HepG2 (cell line): ENCODE measurements at regions not wholly inside any gene's neighbourhood (a gene's known extent, or its start where the extent isn't known, plus 50 kb on each side); places are given as distances from the start of the nearest gene placed in this dataset.
A peak's percentile ranks its signal among the peaks of the same experiment; 100 is the strongest.

Experiments used
- ARID5B ChIP-seq: IDR thresholded peaks from 2 replicates; pipeline ENCODE4 v1.4.0; 2020; ENCODE audit warnings: mild to moderate bottlenecking, missing genetic modification reagents
- ASH2L ChIP-seq: fragments of 300-600, 200-600 bp; sonication (generic); IDR thresholded peaks from 2 replicates; pipeline ENCODE4 v1.7.0; 2017; ENCODE audit warnings: low read depth, mild to moderate bottlenecking, moderate library complexity, mixed read lengths, low read length; ENCODE audit not compliant: insufficient read length
- CBX2 ChIP-seq, 2 experiments: fragments of 200-600 bp in 1 of 2; sonication (generic); formaldehyde crosslinking in 1 of 2; IDR thresholded peaks; 2 replicates each; pipeline versions ENCODE4 v1.7.0 to v1.8.1; 2018 to 2022; ENCODE audit warnings: low read depth in 2 of 2, low read length in 1 of 2, mild to moderate bottlenecking in 1 of 2, missing genetic modification reagents in 1 of 2
- ERF ChIP-seq: IDR thresholded peaks from 2 replicates; pipeline ENCODE4 v1.6.1; 2018; ENCODE audit warnings: missing biosample characterization, missing genetic modification reagents
- FOXO1 ChIP-seq: sonication (generic); formaldehyde crosslinking; IDR thresholded peaks from 2 replicates; pipeline ENCODE4 v1.4.0; 2020; ENCODE audit warnings: missing genetic modification reagents
- GABPA ChIP-seq, 2 experiments: IDR thresholded peaks; 2 replicates each; pipeline ENCODE4 v1.6.1; 2011 to 2016; ENCODE audit warnings: low read depth in 2 of 2, low read length in 1 of 2, missing biosample characterization in 1 of 2, missing genetic modification characterization in 1 of 2
- MIER3 ChIP-seq: IDR thresholded peaks from 2 replicates; pipeline ENCODE4 v1.6.1; 2016; ENCODE audit warnings: missing compliant biosample characterization, borderline replicate concordance
- RBAK ChIP-seq: sonication (generic); formaldehyde crosslinking; IDR thresholded peaks from 2 replicates; pipeline ENCODE4 v1.5.1; 2020; ENCODE audit warnings: mild to moderate bottlenecking, missing genetic modification reagents
- RFXANK ChIP-seq: IDR thresholded peaks from 2 replicates; pipeline ENCODE4 v1.6.1; 2016
- SNRNP70 ChIP-seq: fragments of 200-400 bp; formaldehyde crosslinking; IDR thresholded peaks from 2 replicates; pipeline ENCODE4 v1.6.1; 2017; ENCODE audit warnings: mild to moderate bottlenecking, low read depth, low read length, moderate library complexity
- SSRP1 ChIP-seq: IDR thresholded peaks from 2 replicates; pipeline ENCODE4 v1.6.1; 2016; ENCODE audit warnings: control low read depth
- TCF7 ChIP-seq: sonication (generic); IDR thresholded peaks from 2 replicates; pipeline ENCODE4 v1.6.1; 2016; ENCODE audit warnings: antibody characterized with exemption, low read depth
- ZFP36L1 ChIP-seq: sonication (generic); formaldehyde crosslinking; IDR thresholded peaks from 2 replicates; pipeline ENCODE4 v1.8.0; 2022; ENCODE audit warnings: mild to moderate bottlenecking, missing genetic modification reagents, moderate library complexity
- ZNF501 ChIP-seq: sonication (generic); formaldehyde crosslinking; IDR thresholded peaks from 2 replicates; pipeline ENCODE4 v1.5.1; 2020; ENCODE audit warnings: mild to moderate bottlenecking, moderate library complexity, missing genetic modification reagents
- ZNF543 ChIP-seq: sonication (generic); formaldehyde crosslinking; IDR thresholded peaks from 2 replicates; pipeline ENCODE4 v1.4.0; 2020; ENCODE audit warnings: mild to moderate bottlenecking, missing genetic modification reagents
- ZNF598 ChIP-seq: sonication (generic); formaldehyde crosslinking; IDR thresholded peaks from 2 replicates; pipeline ENCODE4 v1.5.1; 2020; ENCODE audit warnings: mild to moderate bottlenecking, missing genetic modification reagents, borderline replicate concordance
- ZNF709 ChIP-seq: sonication (generic); formaldehyde crosslinking; IDR thresholded peaks from 2 replicates; pipeline ENCODE4 v1.5.0; 2020; ENCODE audit warnings: mild to moderate bottlenecking, missing genetic modification reagents
- TF ChIP-seq, protein P1 (sequence below): sonication (generic); formaldehyde crosslinking; IDR thresholded peaks from 2 replicates; pipeline ENCODE4 v1.8.0; 2023; ENCODE audit warnings: mild to moderate bottlenecking, missing genetic modification reagents
- TF ChIP-seq, protein P2 (sequence below): sonication (generic); formaldehyde crosslinking; conservative IDR thresholded peaks from 2 replicates; pipeline ENCODE4 v1.4.0; 2020; ENCODE audit warnings: missing genetic modification reagents
- TF ChIP-seq, protein P3 (sequence below): sonication (generic); formaldehyde crosslinking; IDR thresholded peaks from 2 replicates; pipeline ENCODE4 v1.5.1; 2020; ENCODE audit warnings: mild to moderate bottlenecking, missing genetic modification reagents

DNA sequence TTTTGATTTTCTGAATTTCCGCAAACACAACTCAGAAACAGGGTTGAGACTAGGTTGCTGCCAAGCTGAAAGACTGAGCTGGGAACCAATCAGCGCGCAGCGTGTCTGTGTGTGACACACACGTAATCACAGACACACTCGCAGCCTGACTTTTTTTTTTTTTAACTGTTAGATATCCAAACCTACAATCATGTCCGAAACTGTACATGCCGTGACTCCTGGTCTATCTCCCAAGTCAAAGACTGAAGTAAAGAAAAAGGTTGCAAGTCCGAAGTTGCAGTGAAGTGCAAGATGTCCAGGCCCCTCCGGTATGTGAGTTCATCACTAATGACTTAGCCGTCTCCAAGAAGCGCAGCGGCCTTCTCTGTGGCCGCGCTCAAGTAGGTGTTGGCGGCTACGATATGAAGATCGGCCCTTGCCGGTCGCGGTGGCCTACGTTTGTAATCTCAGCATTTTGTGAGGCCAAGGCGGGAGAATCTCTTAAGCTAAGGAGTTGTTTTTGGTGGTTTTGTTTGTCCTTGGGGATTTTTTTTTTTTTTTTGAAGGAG is 108.2 kb downstream of the HFE start (continued):
- TF ChIP-seq ARID5B (CRISPR knock-in tag) (peak; percentile 7; the same call in 1 of the 2 replicates), ZNF598 (CRISPR knock-in tag) (0 out of 2 replicates have a peak, but pooled peaks have one; percentile 41), TCF7 (peak; percentile 23; the same call in 1 of the 2 replicates), RFXANK (CRISPR knock-in tag) (peak; percentile 87; the same call in 1 of the 2 replicates), CBX2 (IDR thresholded peaks at IDR 0.05; ENCODE audit: low read depth, low read length) (no peak), CBX2 (CRISPR knock-in tag; IDR thresholded peaks at IDR 0.05; ENCODE audit: low read depth) (no peak), ASH2L (peak; percentile 86), GABPA (IDR thresholded peaks at IDR 0.05; ENCODE audit: low read depth, low read length) (no peak), GABPA (CRISPR knock-in tag; IDR thresholded peaks at IDR 0.05; ENCODE audit: low read depth) (peak; percentile 32; the same call in 1 of the 2 replicates), FOXO1 (CRISPR knock-in tag) (peak; percentile 8; the same call in 1 of the 2 replicates), ZNF501 (peak; percentile 69), SSRP1 (0 out of 2 replicates have a peak, but pooled peaks have one; percentile 49), ERF (CRISPR knock-in tag) (peak; percentile 61; the same call in 1 of the 2 replicates), ZFP36L1 (CRISPR knock-in tag) (0 out of 2 replicates have a peak, but pooled peaks have one; percentile 49), ZNF709 (CRISPR knock-in tag) (0 out of 2 replicates have a peak, but pooled peaks have one; percentile 50), SNRNP70 (no peak), ZNF543 (peak; percentile 51; the same call in 1 of the 2 replicates), RBAK (CRISPR knock-in tag) (no peak), MIER3 (CRISPR knock-in tag) (peak; percentile 29; the same call in 1 of the 2 replicates)
- TF ChIP-seq, protein P1, sequence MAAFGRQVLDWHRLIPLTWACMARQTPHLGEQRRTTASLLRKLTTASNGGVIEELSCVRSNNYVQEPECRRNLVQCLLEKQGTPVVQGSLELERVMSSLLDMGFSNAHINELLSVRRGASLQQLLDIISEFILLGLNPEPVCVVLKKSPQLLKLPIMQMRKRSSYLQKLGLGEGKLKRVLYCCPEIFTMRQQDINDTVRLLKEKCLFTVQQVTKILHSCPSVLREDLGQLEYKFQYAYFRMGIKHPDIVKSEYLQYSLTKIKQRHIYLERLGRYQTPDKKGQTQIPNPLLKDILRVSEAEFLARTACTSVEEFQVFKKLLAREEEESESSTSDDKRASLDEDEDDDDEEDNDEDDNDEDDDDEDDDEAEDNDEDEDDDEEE (CRISPR knock-in tag) = no peak; the same call in 1 of the 2 replicates
- TF ChIP-seq, protein P2, sequence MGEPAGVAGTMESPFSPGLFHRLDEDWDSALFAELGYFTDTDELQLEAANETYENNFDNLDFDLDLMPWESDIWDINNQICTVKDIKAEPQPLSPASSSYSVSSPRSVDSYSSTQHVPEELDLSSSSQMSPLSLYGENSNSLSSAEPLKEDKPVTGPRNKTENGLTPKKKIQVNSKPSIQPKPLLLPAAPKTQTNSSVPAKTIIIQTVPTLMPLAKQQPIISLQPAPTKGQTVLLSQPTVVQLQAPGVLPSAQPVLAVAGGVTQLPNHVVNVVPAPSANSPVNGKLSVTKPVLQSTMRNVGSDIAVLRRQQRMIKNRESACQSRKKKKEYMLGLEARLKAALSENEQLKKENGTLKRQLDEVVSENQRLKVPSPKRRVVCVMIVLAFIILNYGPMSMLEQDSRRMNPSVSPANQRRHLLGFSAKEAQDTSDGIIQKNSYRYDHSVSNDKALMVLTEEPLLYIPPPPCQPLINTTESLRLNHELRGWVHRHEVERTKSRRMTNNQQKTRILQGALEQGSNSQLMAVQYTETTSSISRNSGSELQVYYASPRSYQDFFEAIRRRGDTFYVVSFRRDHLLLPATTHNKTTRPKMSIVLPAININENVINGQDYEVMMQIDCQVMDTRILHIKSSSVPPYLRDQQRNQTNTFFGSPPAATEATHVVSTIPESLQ (CRISPR knock-in tag) = no peak
- TF ChIP-seq, protein P3, sequence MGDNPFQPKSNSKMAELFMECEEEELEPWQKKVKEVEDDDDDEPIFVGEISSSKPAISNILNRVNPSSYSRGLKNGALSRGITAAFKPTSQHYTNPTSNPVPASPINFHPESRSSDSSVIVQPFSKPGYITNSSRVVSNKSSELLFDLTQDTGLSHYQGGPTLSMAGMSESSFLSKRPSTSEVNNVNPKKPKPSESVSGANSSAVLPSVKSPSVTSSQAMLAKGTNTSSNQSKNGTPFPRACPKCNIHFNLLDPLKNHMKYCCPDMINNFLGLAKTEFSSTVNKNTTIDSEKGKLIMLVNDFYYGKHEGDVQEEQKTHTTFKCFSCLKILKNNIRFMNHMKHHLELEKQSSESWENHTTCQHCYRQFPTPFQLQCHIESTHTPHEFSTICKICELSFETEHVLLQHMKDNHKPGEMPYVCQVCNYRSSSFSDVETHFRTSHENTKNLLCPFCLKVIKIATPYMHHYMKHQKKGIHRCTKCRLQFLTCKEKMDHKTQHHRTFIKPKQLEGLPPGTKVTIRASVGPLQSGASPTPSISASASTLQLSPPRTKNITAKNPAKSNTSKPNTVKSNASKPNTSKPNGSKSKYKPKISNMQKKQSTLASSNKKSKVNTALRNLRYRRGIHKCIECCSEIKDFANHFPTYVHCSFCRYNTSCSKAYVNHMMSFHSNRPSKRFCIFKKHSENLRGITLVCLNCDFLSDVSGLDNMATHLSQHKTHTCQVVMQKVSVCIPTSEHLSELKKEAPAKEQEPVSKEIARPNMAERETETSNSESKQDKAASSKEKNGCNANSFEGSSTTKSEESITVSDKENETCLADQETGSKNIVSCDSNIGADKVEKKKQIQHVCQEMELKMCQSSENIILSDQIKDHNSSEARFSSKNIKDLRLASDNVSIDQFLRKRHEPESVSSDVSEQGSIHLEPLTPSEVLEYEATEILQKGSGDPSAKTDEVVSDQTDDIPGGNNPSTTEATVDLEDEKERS (CRISPR knock-in tag) = peak; percentile 42; the same call in 1 of the 2 replicates
